Colon (tissue), 2 donors: ENCODE measurements at regions not wholly inside any gene's neighbourhood (a gene's known extent, or its start where the extent isn't known, plus 50 kb on each side); places are given as distances from the start of the nearest gene placed in this dataset.
"Not testable (repeated sequence)": the region's sequence is repeated elsewhere in the genome, so short reads cannot be mapped to it uniquely, and the experiment has no call there.

Experiments
- FAIRE-seq: peaks from 2 replicates; lab custom pipeline; 2012; peaks lifted over from hg19 to GRCh38; lab: Jason Lieb, UNC
- donor health status: control.
- donor health status: control.

GRCh38 chr3:163450698-163451097 lies 1627.6 kb downstream of the SI start:
- no peak for FAIRE-seq

- FAIRE-seq = no peak
Measured at GRCh38 chr3:163438760-163439159, 1639.5 kb downstream of the SI start.

- no peak for FAIRE-seq
Measured at GRCh38 chr3:163422671-163423070, 1655.6 kb downstream of the SI start.

GRCh38 chr3:163391407-163392181 lies 1686.7 kb downstream of the SI start:
- no peak for FAIRE-seq

GRCh38 chr3:163384383-163384782 lies 1693.9 kb downstream of the SI start:
- no peak for FAIRE-seq

GRCh38 chr3:163382183-163382582 lies 1696.1 kb downstream of the SI start:
- FAIRE-seq = no peak

- no peak for FAIRE-seq
Measured at GRCh38 chr3:163368168-163368567, 1710.1 kb downstream of the SI start.

GRCh38 chr3:163364717-163365116 lies 1713.6 kb downstream of the SI start:
- no peak for FAIRE-seq

GRCh38 chr3:163362151-163362550 lies 1716.1 kb downstream of the SI start:
- FAIRE-seq = no peak

- not testable (repeated sequence) for FAIRE-seq
Measured at GRCh38 chr3:163361357-163361878, 1716.9 kb downstream of the SI start.

- no peak for FAIRE-seq
Measured at GRCh38 chr3:163347944-163348343, 1730.4 kb downstream of the SI start.

GRCh38 chr3:163335429-163335828 lies 1742.9 kb downstream of the SI start:
- FAIRE-seq = no peak

- FAIRE-seq = no peak
Measured at GRCh38 chr3:163328680-163329079, 1749.6 kb downstream of the SI start.

- no peak for FAIRE-seq
Measured at GRCh38 chr3:163327086-163327485, 1751.2 kb downstream of the SI start.

- FAIRE-seq = no peak
Measured at GRCh38 chr3:163315786-163316185, 1762.5 kb downstream of the SI start.

- FAIRE-seq = no peak
Measured at GRCh38 chr3:163306405-163306804, 1771.9 kb downstream of the SI start.

- FAIRE-seq = no peak
Measured at GRCh38 chr3:163273694-163274093, 1777.1 kb downstream of the OTOL1 start.

- FAIRE-seq = no peak
Measured at GRCh38 chr3:163266731-163267130, 1770.1 kb downstream of the OTOL1 start.

- FAIRE-seq = no peak
Measured at GRCh38 chr3:163261618-163262017, 1765.0 kb downstream of the OTOL1 start.

GRCh38 chr3:163261056-163261455 lies 1764.4 kb downstream of the OTOL1 start:
- FAIRE-seq = no peak

GRCh38 chr3:163218336-163218735 lies 1721.7 kb downstream of the OTOL1 start:
- FAIRE-seq = no peak

- no peak for FAIRE-seq
Measured at GRCh38 chr3:163213838-163214237, 1717.2 kb downstream of the OTOL1 start.

GRCh38 chr3:163196815-163197374 lies 1700.3 kb downstream of the OTOL1 start:
- FAIRE-seq = no peak

- no peak for FAIRE-seq
Measured at GRCh38 chr3:163196245-163196644, 1699.6 kb downstream of the OTOL1 start.
